ENCODE measurements at regions not wholly inside any gene's neighbourhood (a gene's known extent, or its start where the extent isn't known, plus 50 kb on each side); places are given as distances from the start of the nearest gene placed in this dataset.

- TF ChIP-seq CTCF (IDR thresholded peaks at IDR 0.05) (no peak), POLR2A (IDR thresholded peaks at IDR 0.05) (no peak)
Measured at GRCh38 chr3:10596746-10597448, 91.5 kb upstream of the ATP2B2 start.

All from Peyer's patch (tissue), 4 donors.